ENCODE measurements at regions not wholly inside any gene's neighbourhood (a gene's known extent, or its start where the extent isn't known, plus 50 kb on each side); places are given as distances from the start of the nearest gene placed in this dataset.

- TF ChIP-seq CTCF (IDR thresholded peaks at IDR 0.05): no peak
- Histone ChIP-seq H3K4me3 (no peak overlapping the region), H3K4me1 (no peaks in the 10 kb centered on the region), H3K27ac (no peak overlapping the region), H3K36me3 (replicated peaks in 1 of 2; ENCODE audit: insufficient read depth in 1 of 2, low read depth in 2 of 2) (no peaks in the 10 kb centered on the region), H3K9me3 (no peaks in the 10 kb centered on the region), H3K27me3 (no peaks in the 10 kb centered on the region)
- ATAC-seq (no peak), DNase-seq (no peak)
- intact Hi-C loops (cut with DNase I): no loop called here
- 49 to 55% methylated on average over 2 of the region's 2 CpGs for WGBS, 2 donors
These were observed 206.8 kb downstream of the SOX4 start for GRCh38 chr6:21800330-21800729.

- no peaks in the 10 kb centered on the region for H3K4me1 ChIP-seq
- H3K27me3 ChIP-seq: no peaks in the 10 kb centered on the region
- no peaks in the 10 kb centered on the region for H3K9me3 ChIP-seq
- no peaks in the 10 kb centered on the region for H3K36me3 ChIP-seq (replicated peaks in 1 of 2; ENCODE audit: insufficient read depth in 1 of 2, low read depth in 2 of 2)
- DNase-seq (peak in 2 of 4 donors; percentile 20 to 23), ATAC-seq (peak; percentile 62)
- peak overlapping the region in 1 of 4 donors; percentile 1 for H3K27ac ChIP-seq
- H3K4me3 ChIP-seq: no peak overlapping the region
- intact Hi-C loops (cut with DNase I): no loop called here
- no peak for TF ChIP-seq CTCF (IDR thresholded peaks at IDR 0.05)
- no peak for TF ChIP-seq POLR2A (IDR thresholded peaks at IDR 0.05)
- WGBS, 2 donors: 37 to 38% methylated on average over 11 of the region's 11 CpGs
These were observed 207.4 kb downstream of the SOX4 start for GRCh38 chr6:21800948-21801438.

- H3K36me3 ChIP-seq (replicated peaks in 1 of 2; ENCODE audit: insufficient read depth in 1 of 2, low read depth in 2 of 2): no peaks in the 10 kb centered on the region
- no peak for TF ChIP-seq POLR2A (IDR thresholded peaks at IDR 0.05)
- TF ChIP-seq CTCF (IDR thresholded peaks at IDR 0.05): no peak
- H3K27me3 ChIP-seq: no peaks in the 10 kb centered on the region
- H3K4me3 ChIP-seq: no peak overlapping the region
- intact Hi-C loops (cut with DNase I): no loop called here
- ATAC-seq: no peak
- no peaks in the 10 kb centered on the region for H3K4me1 ChIP-seq
- H3K27ac ChIP-seq: peak overlapping the region in 1 of 4 donors; percentile 1
- H3K9me3 ChIP-seq: no peaks in the 10 kb centered on the region
- DNase-seq: no peak
- 29 to 68% methylated on average over 1 of the region's 1 CpG for WGBS, 2 donors
These were observed 208.1 kb downstream of the SOX4 start for GRCh38 chr6:21801446-21802174.

- 77 to 79% methylated on average over 2 of the region's 2 CpGs for WGBS, 2 donors
- H3K9me3 ChIP-seq: no peaks in the 10 kb centered on the region
- intact Hi-C loops (cut with DNase I): no loop called here
- no peaks in the 10 kb centered on the region for H3K4me1 ChIP-seq
- H3K27ac ChIP-seq: no peak overlapping the region
- no peaks in the 10 kb centered on the region for H3K27me3 ChIP-seq
- H3K4me3 ChIP-seq: no peak overlapping the region
- TF ChIP-seq POLR2A (IDR thresholded peaks at IDR 0.05) (no peak), CTCF (IDR thresholded peaks at IDR 0.05) (no peak)
- no peak for ATAC-seq
- no peaks in the 10 kb centered on the region for H3K36me3 ChIP-seq (replicated peaks in 1 of 2; ENCODE audit: insufficient read depth in 1 of 2, low read depth in 2 of 2)
- DNase-seq: no peak
These were observed 208.7 kb downstream of the SOX4 start for GRCh38 chr6:21802175-21802822.
